Skeletal muscle tissue (tissue), 3 donors: ENCODE measurements at regions not wholly inside any gene's neighbourhood (a gene's known extent, or its start where the extent isn't known, plus 50 kb on each side); places are given as distances from the start of the nearest gene placed in this dataset.
"Not testable (repeated sequence)": the region's sequence is repeated elsewhere in the genome, so short reads cannot be mapped to it uniquely, and the experiment has no call there.

Experiments
- H3K27ac ChIP-seq: one replicate; pipeline ENCODE4 v1.7.0; 2013; ENCODE audit warnings: mild to moderate bottlenecking, low read depth, low read length, inconsistent platforms
- H3K27me3 ChIP-seq, 3 donors: one replicate each; pipeline ENCODE4 v1.7.0; 2013; ENCODE audit warnings: low read length in 3 of 3; ENCODE audit not compliant: control insufficient read depth in 3 of 3, insufficient read depth in 3 of 3
- H3K36me3 ChIP-seq, 3 donors: one replicate each; pipeline ENCODE4 v1.7.0; 2013; ENCODE audit warnings: low read length in 3 of 3; ENCODE audit not compliant: control insufficient read depth in 3 of 3, insufficient read depth in 3 of 3
- H3K4me1 ChIP-seq, 3 donors: one replicate each; pipeline ENCODE4 v1.7.0; 2013; ENCODE audit warnings: low read length in 3 of 3, mild to moderate bottlenecking in 3 of 3; ENCODE audit not compliant: control insufficient read depth in 3 of 3, insufficient read depth in 3 of 3
- H3K4me3 ChIP-seq, 3 donors: one replicate each; pipeline ENCODE4 v1.7.0; 2013; ENCODE audit warnings: low read length in 3 of 3
- H3K9ac ChIP-seq, 3 donors: one replicate each; pipeline ENCODE4 v1.7.0; 2013; ENCODE audit warnings: low read length in 3 of 3, mild to moderate bottlenecking in 3 of 3, moderate library complexity in 2 of 3, low read depth in 1 of 3
- H3K9me3 ChIP-seq, 3 donors: one replicate each; pipeline ENCODE4 v1.7.0; 2013; ENCODE audit warnings: low read length in 3 of 3; ENCODE audit not compliant: control insufficient read depth in 3 of 3
- donor health status: Osteomylitis.

DNA sequence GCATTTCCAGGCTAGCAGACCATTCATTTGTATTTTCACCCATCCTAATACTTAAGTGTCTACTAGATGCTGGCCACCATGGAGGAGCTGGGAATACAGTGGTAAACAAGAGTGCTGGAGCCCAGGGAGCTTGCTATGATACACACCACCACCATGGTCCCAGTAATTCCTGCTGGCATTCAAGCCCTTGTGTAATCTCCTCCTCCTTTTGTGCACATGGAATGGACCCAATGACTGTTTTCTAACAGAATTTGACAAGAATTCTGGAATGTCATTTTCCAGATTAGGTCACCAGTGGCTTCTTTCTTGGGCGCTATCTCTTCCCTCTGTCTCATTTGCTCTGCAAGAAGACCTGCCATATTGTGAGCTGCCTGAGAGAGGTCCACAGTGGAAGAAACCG, 552.0 kb downstream of the C6orf118 start:
- Histone ChIP-seq H3K4me3 (no peak overlapping the region), H3K9ac (no peak overlapping the region), H3K4me1 (no peaks in the 10 kb centered on the region), H3K9me3 (peaks cover 0 to under 1% (median 0%) of the 10 kb centered on the region in 3 donors), H3K36me3 (no peaks in the 10 kb centered on the region), H3K27ac (no peak overlapping the region), H3K27me3 (no peaks in the 10 kb centered on the region)

DNA sequence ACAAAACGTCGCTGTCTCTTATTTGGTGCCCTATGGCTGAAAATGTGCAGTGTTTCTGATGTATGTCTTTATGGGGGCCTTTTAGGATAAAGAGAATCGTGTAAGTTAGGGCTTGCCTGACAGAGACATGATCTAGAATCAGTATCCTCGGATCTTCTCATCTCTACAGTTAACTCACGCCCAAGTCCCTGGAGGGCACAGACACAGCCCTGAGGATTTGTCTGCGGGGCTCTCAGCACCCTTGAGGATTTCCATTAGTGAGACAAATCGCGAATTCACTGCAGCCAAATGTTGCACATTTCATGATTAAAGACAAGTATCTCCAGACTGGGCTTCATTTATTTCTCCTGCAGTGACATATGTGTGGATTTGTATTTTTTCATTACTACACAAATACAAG, 552.7 kb downstream of the C6orf118 start:
- Histone ChIP-seq H3K27ac (no peak overlapping the region), H3K9ac (no peak overlapping the region), H3K4me3 (no peak overlapping the region)

DNA sequence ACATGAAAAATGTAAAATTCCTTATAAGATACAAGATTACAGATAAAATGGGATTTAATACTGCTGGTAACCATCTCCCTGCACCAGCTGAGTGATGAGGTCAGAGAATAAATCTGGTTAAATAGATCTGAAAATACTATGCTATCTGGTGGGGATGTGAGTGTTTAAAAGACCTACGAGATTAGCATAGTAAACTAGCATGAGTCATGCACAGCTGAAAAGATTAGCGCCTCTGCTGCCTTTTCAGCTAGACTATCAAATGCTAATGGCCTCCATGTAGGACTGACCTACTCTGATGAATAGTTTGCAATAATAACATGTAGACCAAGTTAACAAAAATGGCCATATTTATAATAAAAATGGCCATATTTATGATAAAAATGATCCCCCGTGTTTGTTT, 553.3 kb downstream of the C6orf118 start:
- Histone ChIP-seq H3K9ac (no peak overlapping the region), H3K4me3 (no peak overlapping the region), H3K27ac (no peak overlapping the region), H3K27me3 (no peaks in the 10 kb centered on the region), H3K9me3 (no peaks in the 10 kb centered on the region), H3K36me3 (no peaks in the 10 kb centered on the region), H3K4me1 (no peaks in the 10 kb centered on the region)

More for the DNA sequence above, 552.7 kb downstream of the C6orf118 start:
- no peaks in the 10 kb centered on the region for H3K4me1 ChIP-seq
- H3K27me3 ChIP-seq, result no peaks in the 10 kb centered on the region
- no peaks in the 10 kb centered on the region for H3K36me3 ChIP-seq
- no peaks in the 10 kb centered on the region for H3K9me3 ChIP-seq

DNA sequence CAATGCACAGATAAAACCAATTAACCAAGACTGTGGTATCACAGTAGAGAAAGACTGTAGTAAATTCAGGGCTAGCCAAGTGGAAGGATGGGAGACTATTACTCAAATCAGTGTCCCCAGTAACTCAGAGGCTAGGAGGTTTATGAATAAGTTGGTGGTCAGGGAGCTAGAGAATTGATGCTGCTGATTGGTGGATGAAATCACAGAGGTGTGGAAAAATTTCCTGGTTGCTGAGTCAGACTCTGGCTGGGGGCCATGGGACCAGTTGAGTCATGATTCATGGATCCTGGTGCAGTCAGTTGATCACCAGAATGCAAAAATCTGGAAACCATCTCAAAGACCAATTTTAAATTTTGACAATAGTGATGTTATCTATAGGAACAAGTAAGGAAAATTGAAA, 555.9 kb downstream of the C6orf118 start:
- Histone ChIP-seq H3K9ac (no peak overlapping the region), H3K27ac (no peak overlapping the region), H3K9me3 (no peaks in the 10 kb centered on the region), H3K36me3 (no peaks in the 10 kb centered on the region), H3K4me1 (no peaks in the 10 kb centered on the region), H3K4me3 (no peak overlapping the region), H3K27me3 (no peaks in the 10 kb centered on the region)

DNA sequence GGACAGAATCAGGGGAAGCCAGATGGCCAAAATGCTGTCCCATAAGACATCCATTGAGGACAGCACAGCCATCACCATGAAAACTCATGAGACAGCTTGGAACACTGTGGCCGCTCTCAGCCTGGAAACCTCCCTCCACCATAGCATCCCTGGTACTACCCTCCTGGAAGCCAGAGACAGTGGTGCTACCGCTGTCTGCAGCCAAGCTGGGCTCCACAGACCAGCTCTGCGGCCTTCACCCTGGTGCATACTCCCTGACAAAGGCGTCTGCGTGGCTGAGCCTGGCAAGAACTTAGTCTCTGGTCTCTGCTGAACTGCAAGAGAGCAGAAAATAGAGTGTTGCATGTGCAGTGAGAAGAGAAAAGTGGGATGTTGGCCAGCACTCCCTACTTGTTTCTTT, 558.0 kb downstream of the C6orf118 start:
- H3K9me3 ChIP-seq, result no peaks in the 10 kb centered on the region
- no peaks in the 10 kb centered on the region for H3K4me1 ChIP-seq
- H3K36me3 ChIP-seq, result no peaks in the 10 kb centered on the region
- no peak overlapping the region for H3K27ac ChIP-seq
- H3K4me3 ChIP-seq, result no peak overlapping the region
- no peaks in the 10 kb centered on the region for H3K27me3 ChIP-seq
- no peak overlapping the region for H3K9ac ChIP-seq

DNA sequence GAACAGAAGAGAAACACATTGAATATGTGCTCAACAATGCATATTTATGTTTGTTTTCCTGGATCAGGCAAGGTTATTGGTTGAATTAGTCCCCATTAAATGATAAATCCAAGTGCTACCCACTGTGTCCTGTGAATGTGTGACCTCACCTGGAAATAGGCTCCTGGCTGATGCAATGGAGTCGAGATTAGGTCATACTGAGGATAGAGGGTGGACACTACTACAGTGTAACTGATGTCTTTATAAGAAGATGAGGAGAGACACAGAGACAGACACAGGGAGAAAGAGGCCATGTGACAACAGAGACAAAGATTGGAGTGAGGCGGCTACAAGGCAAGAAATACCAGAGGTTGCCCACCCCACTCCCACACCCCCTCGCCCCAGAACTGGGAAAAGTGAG, 559.3 kb downstream of the C6orf118 start:
- no peaks in the 10 kb centered on the region for H3K27me3 ChIP-seq
- no peaks in the 10 kb centered on the region for H3K36me3 ChIP-seq
- no peak overlapping the region for H3K27ac ChIP-seq
- H3K9ac ChIP-seq, result no peak overlapping the region
- no peak overlapping the region for H3K4me3 ChIP-seq
- no peaks in the 10 kb centered on the region for H3K9me3 ChIP-seq
- H3K4me1 ChIP-seq, result no peaks in the 10 kb centered on the region

DNA sequence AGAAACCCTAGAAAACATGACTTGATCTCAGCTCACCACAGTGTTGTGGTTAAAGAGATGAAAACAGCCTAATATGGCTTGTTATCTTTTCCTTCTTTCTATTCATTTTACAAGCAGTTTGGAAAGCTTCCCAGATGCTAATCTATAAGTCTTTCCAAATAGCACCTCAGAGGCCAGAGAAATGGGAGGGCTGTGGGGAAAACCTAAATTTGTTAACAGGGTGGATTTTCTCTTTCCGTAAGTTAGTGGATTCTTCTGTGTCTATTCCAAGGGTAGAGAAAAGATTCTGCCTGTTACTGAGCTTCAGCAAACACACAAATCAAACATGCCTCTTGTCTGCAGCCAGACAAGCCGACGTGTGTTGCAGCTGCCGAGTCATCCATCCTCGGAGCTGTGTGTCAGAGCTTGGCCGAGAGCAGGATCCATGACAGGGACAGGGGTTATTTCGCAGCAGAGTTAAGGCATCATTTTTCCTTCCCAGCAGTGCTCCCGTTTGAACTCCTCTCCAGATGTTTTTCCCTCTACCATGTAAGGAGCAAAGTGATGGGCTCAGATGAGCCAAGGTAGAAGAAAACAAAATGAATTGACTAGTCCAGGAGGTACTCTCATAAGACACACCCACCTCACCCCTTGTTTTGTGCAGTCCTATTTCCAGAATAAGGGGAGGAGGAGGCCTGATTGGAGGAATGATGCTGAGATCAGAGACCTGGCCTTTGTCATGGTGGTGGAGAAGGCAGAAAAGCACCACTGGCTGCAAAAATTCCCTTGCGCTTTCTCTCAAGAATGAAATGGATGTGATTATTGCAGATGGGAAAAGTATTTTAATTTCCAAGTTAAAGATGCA, 560.0 kb downstream of the C6orf118 start:
- Histone ChIP-seq H3K27me3 (no peaks in the 10 kb centered on the region), H3K27ac (no peak overlapping the region), H3K4me3 (no peak overlapping the region), H3K9ac (no peak overlapping the region), H3K4me1 (no peaks in the 10 kb centered on the region), H3K36me3 (no peaks in the 10 kb centered on the region), H3K9me3 (no peaks in the 10 kb centered on the region)

DNA sequence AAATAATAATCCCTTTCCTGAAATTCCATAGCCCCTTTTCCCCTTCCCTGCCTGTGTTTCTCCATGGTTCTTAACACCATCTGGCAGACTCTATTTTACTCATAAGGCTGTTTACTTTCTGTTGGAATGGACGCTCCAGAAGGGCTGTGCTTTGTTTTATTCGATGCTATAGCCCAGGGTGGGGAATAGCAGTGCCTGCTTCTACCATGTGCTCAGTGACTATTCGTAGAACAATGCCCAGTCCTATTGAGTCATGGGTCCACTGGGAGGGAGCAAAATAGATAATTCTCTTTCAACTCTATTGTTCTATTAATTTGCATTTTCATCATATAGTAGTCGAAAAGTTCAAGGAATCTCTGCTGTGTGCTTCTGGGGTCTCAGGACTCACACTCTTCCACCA, 565.1 kb downstream of the C6orf118 start:
- Histone ChIP-seq H3K9ac (no peak overlapping the region), H3K4me3 (no peak overlapping the region), H3K27ac (no peak overlapping the region), H3K9me3 (no peaks in the 10 kb centered on the region), H3K36me3 (no peaks in the 10 kb centered on the region), H3K4me1 (no peaks in the 10 kb centered on the region), H3K27me3 (no peaks in the 10 kb centered on the region)

DNA sequence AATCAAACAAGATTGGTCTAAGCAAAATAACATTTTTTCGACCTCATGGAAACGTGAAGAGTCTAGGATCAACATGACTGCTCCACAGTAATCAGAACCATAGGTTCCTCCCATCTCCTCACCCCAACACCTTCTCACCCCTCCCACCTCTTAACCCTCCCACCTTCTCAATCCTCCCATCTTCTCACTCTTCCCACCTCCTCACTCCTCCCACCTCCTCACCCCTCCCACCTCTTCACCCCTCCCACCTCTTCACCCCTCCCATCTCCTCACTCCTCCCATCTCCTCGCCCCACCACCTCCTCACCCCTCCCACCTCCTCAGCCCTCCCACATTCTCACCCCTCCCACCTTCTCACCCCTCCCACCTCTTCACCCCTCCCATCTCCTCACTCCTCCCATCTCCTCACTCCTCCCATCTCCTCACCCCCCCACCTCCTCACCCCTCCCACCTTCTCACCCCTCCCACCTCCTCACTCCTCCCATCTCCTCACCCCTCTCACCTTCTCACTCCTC, 567.4 kb downstream of the C6orf118 start:
- Histone ChIP-seq H3K27ac (no peak overlapping the region), H3K4me1 (no peaks in the 10 kb centered on the region), H3K36me3 (no peaks in the 10 kb centered on the region), H3K27me3 (no peaks in the 10 kb centered on the region), H3K4me3 (no peak overlapping the region), H3K9me3 (peaks cover 0 to 2% (median 0%) of the 10 kb centered on the region in 3 donors), H3K9ac (no peak overlapping the region)

DNA sequence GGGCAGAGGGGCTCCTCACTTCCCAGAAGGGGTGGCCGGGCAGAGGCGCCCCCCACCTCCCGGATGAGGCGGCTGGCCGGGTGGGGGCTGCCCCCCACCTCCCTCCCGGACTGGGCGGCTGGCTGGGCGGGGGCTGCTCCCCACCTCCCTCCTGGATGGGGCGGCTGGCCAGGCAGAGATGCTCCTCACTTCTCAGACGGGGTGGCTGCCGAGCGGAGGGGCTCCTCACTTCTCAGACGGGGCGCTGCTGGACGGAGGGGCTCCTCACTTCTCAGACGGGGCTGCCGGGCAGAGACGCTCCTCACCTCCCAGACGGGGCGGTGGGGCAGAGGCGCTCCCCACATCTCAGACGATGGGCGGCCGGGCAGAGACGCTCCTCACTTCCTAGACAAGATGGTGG, 573.3 kb downstream of the C6orf118 start:
- not testable (repeated sequence) for H3K4me1 ChIP-seq, H3K9ac ChIP-seq, H3K36me3 ChIP-seq, H3K27ac ChIP-seq, H3K9me3 ChIP-seq, H3K27me3 ChIP-seq, H3K4me3 ChIP-seq
